T-helper 17 cell (primary cell): ENCODE measurements at regions not wholly inside any gene's neighbourhood (a gene's known extent, or its start where the extent isn't known, plus 50 kb on each side); places are given as distances from the start of the nearest gene placed in this dataset.

Experiments used
- ATAC-seq: fragments of 150-1000 bp; cut with Tn5 transposase; 2 replicates; pipeline ENCODE4 v1.10.0; 2021; ENCODE audit warnings: mild to moderate bottlenecking, moderate library complexity
- DNase-seq, 3 donors: peaks; one replicate each; pipeline versions ENCODE4 v3.0.0 to v3.0.0-alpha.2; 2020 to 2021
- H3K9me3 ChIP-seq: one replicate; pipeline ENCODE4 v1.7.0; 2013; ENCODE audit warnings: low read length, mild to moderate bottlenecking; ENCODE audit not compliant: control insufficient read depth, poor library complexity, severe bottlenecking
- H3K27ac Mint-ChIP-seq: one replicate; pipeline ENCODE4 v1.8.0; 2022; ENCODE audit warnings: mild to moderate bottlenecking, moderate library complexity, mixed read lengths
- H3K27me3 Mint-ChIP-seq: one replicate; pipeline ENCODE4 v1.8.0; 2022; ENCODE audit warnings: mixed read lengths
- H3K36me3 Mint-ChIP-seq: one replicate; pipeline ENCODE4 v1.8.0; 2022; ENCODE audit warnings: low read depth, mixed read lengths
- H3K4me1 Mint-ChIP-seq: one replicate; pipeline ENCODE4 v1.8.0; 2022; ENCODE audit warnings: mild to moderate bottlenecking, mixed read lengths
- H3K4me3 Mint-ChIP-seq: one replicate; pipeline ENCODE4 v1.8.0; 2022; ENCODE audit warnings: mild to moderate bottlenecking, moderate library complexity, mixed read lengths

- peaks cover 9% of the 10 kb centered on the region for H3K9me3 ChIP-seq
- H3K27ac Mint-ChIP-seq = no peak overlapping the region
- no peaks in the 10 kb centered on the region for H3K4me1 Mint-ChIP-seq
- H3K36me3 Mint-ChIP-seq = no peaks in the 10 kb centered on the region
- H3K27me3 Mint-ChIP-seq = no peaks in the 10 kb centered on the region
- no peak for DNase-seq
- H3K4me3 Mint-ChIP-seq = no peak overlapping the region
- no peak for ATAC-seq
Observed at GRCh38 chr2:144097440-144098225, 422.3 kb downstream of the ZEB2 start.

DNA sequence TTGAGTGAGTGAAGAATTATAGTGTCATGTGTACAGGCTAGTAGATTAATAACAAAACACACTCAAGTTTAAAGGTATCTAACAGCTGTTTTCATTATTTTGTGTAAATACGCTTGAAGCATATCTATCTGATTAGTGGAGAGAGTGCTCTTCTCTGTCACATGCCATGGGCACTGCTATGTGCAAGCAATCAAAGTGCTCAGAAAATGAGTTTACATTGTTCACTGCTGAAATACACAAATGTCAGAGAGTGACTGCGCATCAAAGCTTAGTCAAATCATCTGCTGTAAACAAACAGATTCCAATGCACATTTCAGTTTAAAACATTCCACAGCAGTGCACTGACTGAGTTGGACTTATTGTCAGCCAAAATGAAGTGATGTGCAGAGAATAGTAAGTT lies 423.4 kb downstream of the ZEB2 start:
- ATAC-seq = no peak
- DNase-seq = no peak
- Mint-ChIP-seq H3K27me3 (no peaks in the 10 kb centered on the region), H3K4me1 (no peaks in the 10 kb centered on the region), H3K27ac (no peak overlapping the region), H3K36me3 (no peaks in the 10 kb centered on the region), H3K4me3 (no peak overlapping the region)
- H3K9me3 ChIP-seq = peaks cover 9% of the 10 kb centered on the region

DNA sequence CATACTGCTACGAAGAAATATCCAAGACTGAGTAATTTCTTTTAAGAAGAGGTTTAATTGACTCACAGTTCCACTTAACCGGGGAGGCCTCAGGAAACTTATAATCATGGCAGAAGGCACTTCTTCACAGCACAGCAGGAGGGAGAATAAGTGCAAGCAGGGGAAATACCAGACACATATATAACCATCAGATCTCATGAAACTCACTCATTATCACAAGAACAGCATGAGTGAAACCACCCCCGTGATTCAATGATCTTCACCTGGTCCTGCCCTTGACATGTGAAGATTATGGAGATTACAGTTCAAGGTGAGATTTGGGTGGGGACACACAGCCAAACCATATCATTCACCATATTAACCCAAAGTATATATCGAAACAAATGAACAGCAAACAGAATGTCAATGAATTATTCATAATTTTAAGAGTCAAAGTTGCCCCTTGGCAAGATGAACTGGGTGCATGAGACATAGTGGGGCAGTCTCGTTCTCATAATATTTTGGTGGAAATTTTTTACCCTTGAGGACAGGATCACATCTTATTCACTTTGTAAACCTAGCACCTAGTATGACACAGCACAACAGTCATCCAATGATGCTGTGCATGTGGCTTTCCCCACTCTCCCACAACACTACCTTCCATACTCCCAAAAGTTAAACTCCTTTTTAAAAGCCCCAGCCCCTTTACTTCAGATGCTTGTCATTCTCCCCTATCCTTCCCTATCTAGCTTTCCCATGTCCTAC lies 425.3 kb downstream of the ZEB2 start:
- H3K4me1 Mint-ChIP-seq = no peaks in the 10 kb centered on the region
- no peak overlapping the region for H3K27ac Mint-ChIP-seq
- H3K4me3 Mint-ChIP-seq = no peak overlapping the region
- H3K9me3 ChIP-seq = peaks cover 9% of the 10 kb centered on the region
- DNase-seq = no peak
- no peaks in the 10 kb centered on the region for H3K36me3 Mint-ChIP-seq
- no peaks in the 10 kb centered on the region for H3K27me3 Mint-ChIP-seq
- ATAC-seq = no peak

DNA sequence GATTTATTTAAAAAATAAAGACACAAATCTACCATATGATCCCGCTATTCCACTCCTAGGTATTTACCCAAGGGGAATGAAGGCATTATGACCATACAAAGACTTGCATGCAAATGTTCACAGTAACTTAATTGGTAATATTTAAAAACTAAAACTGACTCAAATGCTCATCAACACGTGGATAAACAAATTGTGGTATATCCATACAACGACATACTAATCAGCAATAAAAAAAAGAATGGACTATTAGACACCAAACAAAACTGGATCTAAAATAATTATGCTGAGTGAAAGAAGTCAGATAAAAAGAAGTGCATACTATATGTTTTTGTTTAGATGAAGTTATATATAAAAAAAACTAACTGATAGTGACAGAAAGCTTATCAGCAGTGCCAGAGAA lies 428.3 kb downstream of the ZEB2 start:
- ATAC-seq = no peak
- H3K9me3 ChIP-seq = peaks cover 9% of the 10 kb centered on the region
- Mint-ChIP-seq H3K4me1 (no peaks in the 10 kb centered on the region), H3K27ac (no peak overlapping the region), H3K36me3 (no peaks in the 10 kb centered on the region), H3K27me3 (no peaks in the 10 kb centered on the region), H3K4me3 (no peak overlapping the region)
- DNase-seq = no peak

- Mint-ChIP-seq H3K36me3 (peaks cover 2% of the 10 kb centered on the region), H3K4me1 (no peaks in the 10 kb centered on the region), H3K27ac (no peak overlapping the region), H3K4me3 (no peak overlapping the region), H3K27me3 (no peaks in the 10 kb centered on the region)
- DNase-seq (no peak), ATAC-seq (no peak)
- H3K9me3 ChIP-seq = peaks cover 6% of the 10 kb centered on the region
Observed at GRCh38 chr2:144088863-144089262, 431.1 kb downstream of the ZEB2 start.

- DNase-seq (no peak), ATAC-seq (no peak)
- no peaks in the 10 kb centered on the region for H3K9me3 ChIP-seq
- H3K27me3 Mint-ChIP-seq = no peaks in the 10 kb centered on the region
- peaks cover 2% of the 10 kb centered on the region for H3K36me3 Mint-ChIP-seq
- no peak overlapping the region for H3K4me3 Mint-ChIP-seq
- no peaks in the 10 kb centered on the region for H3K4me1 Mint-ChIP-seq
- no peak overlapping the region for H3K27ac Mint-ChIP-seq
Observed at GRCh38 chr2:144086965-144087364, 433.0 kb downstream of the ZEB2 start.

DNA sequence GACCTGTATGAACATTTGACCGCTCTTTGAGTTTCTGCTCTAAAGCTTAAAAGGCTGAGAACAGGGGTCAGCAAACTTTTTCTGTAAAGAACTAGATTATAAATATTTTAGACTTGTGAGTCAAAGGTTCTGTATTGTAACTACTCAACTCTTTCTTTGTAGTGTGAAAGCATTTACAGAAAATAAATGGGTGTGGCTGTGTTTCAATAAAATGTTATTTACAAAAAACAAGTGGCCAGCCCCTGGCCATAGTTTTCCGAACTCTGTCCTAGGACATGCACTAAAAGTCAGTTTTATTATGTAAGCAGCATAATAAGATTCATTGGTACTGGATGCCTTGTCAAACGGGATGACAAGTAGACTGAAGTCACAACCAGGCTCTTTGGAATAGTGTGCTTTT lies 434.9 kb downstream of the ZEB2 start:
- no peak overlapping the region for H3K27ac Mint-ChIP-seq
- no peak for DNase-seq

DNA sequence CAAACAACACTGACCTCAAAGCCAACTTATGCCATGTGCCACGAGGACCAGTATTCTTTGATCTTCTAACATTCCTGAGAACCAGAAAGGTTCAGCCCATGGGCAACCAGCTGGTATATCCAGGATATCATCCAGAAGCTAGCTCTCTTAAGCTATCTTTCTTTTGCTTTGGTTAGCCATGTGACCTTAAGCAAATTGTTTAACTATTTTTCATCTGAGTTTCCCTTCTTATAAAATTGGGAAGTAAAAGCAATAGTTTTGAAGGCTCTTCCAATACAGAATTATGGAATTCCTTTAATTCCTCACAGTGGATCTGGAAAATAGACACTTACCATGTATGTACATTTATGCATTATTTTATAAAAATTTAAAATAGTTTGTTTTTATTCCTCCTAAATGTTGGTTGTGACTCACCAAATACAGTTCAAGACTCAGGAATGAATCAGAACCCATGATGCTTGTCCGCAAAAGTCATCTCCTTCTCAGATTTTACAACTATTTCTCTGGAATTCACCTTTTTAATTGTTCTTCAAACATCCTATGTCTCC lies 435.7 kb downstream of the ZEB2 start:
- H3K4me1 Mint-ChIP-seq = peaks cover 3% of the 10 kb centered on the region
- no peaks in the 10 kb centered on the region for H3K9me3 ChIP-seq
- no peaks in the 10 kb centered on the region for H3K27me3 Mint-ChIP-seq
- DNase-seq = no peak
- no peak for ATAC-seq
- no peak overlapping the region for H3K27ac Mint-ChIP-seq
- no peak overlapping the region for H3K4me3 Mint-ChIP-seq
- H3K36me3 Mint-ChIP-seq = peaks cover 5% of the 10 kb centered on the region

More for the DNA sequence above, 434.9 kb downstream of the ZEB2 start:
- Mint-ChIP-seq H3K4me1 (peaks cover 3% of the 10 kb centered on the region), H3K27me3 (no peaks in the 10 kb centered on the region), H3K36me3 (peaks cover 5% of the 10 kb centered on the region), H3K4me3 (no peak overlapping the region)
- no peak for ATAC-seq
- no peaks in the 10 kb centered on the region for H3K9me3 ChIP-seq

DNA sequence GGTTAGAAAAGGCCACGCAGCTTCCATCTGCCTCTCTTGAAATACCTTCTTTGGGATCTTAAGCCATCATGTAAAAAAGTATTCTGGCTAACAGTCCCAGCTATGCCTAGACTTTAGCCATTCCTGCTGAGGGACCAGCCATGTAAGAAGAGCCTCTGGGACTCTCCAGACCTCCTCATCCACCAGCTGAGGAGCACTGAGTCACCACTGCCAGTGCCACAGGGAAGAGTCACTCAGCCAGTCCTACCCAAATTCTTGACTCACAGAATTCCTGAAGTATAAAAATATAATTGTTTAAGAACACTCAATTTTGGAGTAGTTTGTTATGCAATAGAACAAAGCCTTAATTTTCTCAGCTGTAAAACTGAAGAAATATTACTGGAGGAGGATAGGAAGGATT lies 436.7 kb downstream of the ZEB2 start:
- H3K4me3 Mint-ChIP-seq = no peak overlapping the region
- DNase-seq (no peak), ATAC-seq (no peak)
- H3K9me3 ChIP-seq = no peaks in the 10 kb centered on the region
- peaks cover 3% of the 10 kb centered on the region for H3K4me1 Mint-ChIP-seq
- no peak overlapping the region for H3K27ac Mint-ChIP-seq
- H3K36me3 Mint-ChIP-seq = peaks cover 5% of the 10 kb centered on the region
- no peaks in the 10 kb centered on the region for H3K27me3 Mint-ChIP-seq

GRCh38 chr2:144082777-144083176 lies 437.1 kb downstream of the ZEB2 start:
- H3K9me3 ChIP-seq = no peaks in the 10 kb centered on the region
- peaks cover 3% of the 10 kb centered on the region for H3K4me1 Mint-ChIP-seq
- no peaks in the 10 kb centered on the region for H3K27me3 Mint-ChIP-seq
- DNase-seq (no peak), ATAC-seq (no peak)
- H3K36me3 Mint-ChIP-seq = peaks cover 5% of the 10 kb centered on the region
- H3K4me3 Mint-ChIP-seq = no peak overlapping the region
- no peak overlapping the region for H3K27ac Mint-ChIP-seq

DNA sequence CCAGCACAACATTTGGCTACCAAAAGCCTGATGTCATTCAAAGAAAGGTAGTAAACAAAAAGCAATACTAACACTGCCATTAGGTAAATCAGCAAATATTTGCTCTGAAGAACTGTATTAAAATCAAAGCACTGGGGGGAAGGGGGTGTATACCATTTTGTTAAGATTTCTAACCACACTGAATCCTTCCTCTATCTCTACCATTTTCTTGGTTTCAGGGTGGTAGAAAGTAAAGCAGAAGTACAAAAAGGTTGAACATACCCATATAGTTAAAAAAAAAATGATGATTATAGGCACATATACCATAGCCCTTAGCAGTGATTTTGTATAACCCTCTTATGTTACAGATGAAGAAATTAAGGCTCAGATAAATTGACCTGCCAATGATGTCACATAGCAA lies 437.6 kb downstream of the ZEB2 start:
- no peak for ATAC-seq

DNA sequence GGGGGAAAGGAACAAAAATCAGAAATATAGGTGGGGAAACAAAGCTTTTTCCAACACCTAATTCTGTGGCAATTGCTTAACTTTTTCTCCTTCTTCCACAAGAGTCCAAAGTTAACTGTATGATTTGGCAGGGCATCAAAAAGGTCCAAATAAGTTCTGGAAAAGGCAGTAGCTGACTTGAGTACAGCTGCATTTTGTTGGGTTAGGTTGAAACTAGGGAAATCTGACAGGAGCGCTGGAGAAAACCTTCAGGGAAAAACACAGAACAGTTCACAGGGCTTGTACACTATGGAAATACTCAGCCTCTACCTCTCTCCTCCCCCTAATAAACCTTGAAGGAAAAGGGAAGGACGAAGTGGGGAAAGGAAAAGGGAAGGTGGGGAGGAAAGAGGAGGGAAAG lies 438.6 kb downstream of the ZEB2 start:
- H3K9me3 ChIP-seq = no peaks in the 10 kb centered on the region
- DNase-seq (no peak), ATAC-seq (no peak)
- Mint-ChIP-seq H3K27me3 (no peaks in the 10 kb centered on the region), H3K36me3 (peaks cover 5% of the 10 kb centered on the region), H3K4me1 (peaks cover 3% of the 10 kb centered on the region), H3K27ac (no peak overlapping the region), H3K4me3 (no peak overlapping the region)

More for the DNA sequence above, 437.6 kb downstream of the ZEB2 start:
- no peak overlapping the region for H3K27ac Mint-ChIP-seq
- H3K4me1 Mint-ChIP-seq = peaks cover 3% of the 10 kb centered on the region
- no peak overlapping the region for H3K4me3 Mint-ChIP-seq
- H3K27me3 Mint-ChIP-seq = no peaks in the 10 kb centered on the region
- DNase-seq = no peak
- H3K9me3 ChIP-seq = no peaks in the 10 kb centered on the region
- H3K36me3 Mint-ChIP-seq = peaks cover 5% of the 10 kb centered on the region

GRCh38 chr2:144079803-144080202 lies 440.1 kb downstream of the ZEB2 start:
- Mint-ChIP-seq H3K36me3 (peaks cover 5% of the 10 kb centered on the region), H3K27me3 (no peaks in the 10 kb centered on the region), H3K4me1 (peaks cover 3% of the 10 kb centered on the region), H3K27ac (no peak overlapping the region), H3K4me3 (no peak overlapping the region)
- no peaks in the 10 kb centered on the region for H3K9me3 ChIP-seq
- ATAC-seq (no peak), DNase-seq (no peak)
